ENCODE measurements at regions not wholly inside any gene's neighbourhood (a gene's known extent, or its start where the extent isn't known, plus 50 kb on each side); places are given as distances from the start of the nearest gene placed in this dataset.
"Not testable (repeated sequence)": the region's sequence is repeated elsewhere in the genome, so short reads cannot be mapped to it uniquely, and the experiment has no call there.

DNA sequence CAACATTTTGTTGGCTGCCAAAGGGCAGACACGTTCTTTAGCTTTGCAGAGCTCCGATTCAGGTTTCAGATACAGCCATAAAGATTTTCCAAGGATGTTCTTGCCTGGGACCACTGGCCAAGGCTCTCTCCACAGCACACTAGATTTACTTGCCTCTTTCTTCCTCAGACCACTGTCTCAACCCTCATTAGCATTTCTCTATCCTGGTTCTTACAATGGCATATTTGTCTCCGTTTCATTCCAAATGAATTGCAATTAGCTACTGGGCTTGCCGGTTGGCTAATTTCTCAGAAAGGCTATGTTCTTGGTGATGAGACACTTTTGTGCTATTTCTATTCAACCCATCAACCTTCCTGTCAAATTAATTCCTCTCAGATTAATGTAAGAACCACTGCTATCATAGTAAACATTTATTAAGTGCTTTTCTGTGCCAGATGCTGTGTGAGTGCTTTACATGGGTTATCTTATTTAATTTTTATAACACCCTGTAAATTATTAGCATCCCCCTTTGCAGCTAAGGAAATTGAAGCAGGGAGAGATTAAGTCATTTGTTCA, 118.4 kb upstream of the NR3C1 start:
- no peak for DNase-seq

- no peak for DNase-seq
These were observed 117.7 kb upstream of the NR3C1 start for GRCh38 chr5:143521141-143521540.

DNA sequence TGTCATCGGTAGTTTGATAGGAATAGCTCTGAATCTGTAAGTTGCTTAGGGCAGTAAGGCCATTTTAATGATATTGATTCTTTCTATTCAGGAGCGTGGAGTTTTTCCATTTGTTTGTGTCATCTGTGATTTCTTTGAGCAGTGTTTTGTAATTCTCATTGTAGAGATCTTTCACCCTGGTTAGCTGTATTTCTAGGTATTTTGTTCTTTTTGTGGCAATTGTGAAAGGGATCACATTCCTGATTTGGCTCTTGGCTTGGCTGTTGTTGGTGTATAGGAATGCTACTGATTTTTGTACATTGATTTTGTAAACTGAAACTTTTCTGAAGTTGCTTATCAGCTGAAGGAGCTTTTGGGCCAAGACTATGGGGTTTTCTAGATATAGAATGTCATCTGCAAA, 115.7 kb upstream of the NR3C1 start:
- DNase-seq = not testable (repeated sequence)

DNA sequence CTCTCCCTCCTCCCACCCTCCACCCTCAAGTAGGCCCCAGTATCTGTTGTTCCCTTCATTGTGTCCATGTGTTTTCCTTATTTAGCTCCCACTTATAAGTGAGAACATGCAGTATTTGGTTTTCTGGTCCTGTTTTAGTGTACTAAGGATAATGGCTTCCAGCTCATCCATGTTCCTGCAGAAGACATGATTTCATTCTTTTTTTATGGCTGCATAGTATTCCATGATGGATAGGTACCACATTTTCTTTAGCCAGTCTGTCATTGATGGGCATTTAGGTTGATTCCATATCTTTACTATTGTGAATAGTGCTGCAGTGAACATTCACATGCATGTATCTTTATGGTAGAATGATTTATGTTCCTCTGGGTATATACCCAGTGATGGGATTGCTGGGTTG, 114.3 kb upstream of the NR3C1 start:
- DNase-seq = not testable (repeated sequence)

DNA sequence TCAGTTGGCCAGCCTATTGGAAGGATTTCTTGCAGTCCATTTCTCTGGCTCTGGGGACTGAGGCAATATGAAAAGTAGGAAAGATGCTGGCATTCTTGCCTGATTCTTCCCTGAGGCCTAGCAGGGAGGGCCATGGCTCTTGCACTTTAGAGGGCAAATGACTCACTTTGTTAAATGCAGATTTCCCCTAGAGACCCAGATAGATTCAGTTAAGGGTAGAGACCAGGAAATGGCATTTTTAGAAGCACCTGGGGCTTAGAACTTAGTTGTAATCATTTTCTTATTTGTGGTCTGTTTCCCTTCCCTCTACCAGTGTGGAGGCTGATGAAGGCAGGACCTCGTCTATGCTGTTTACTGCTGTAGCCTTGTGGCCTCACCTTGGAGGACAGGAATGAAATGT, 112.8 kb upstream of the NR3C1 start:
- DNase-seq = no peak

GRCh38 chr5:143515829-143516228, 112.3 kb upstream of the NR3C1 start:
- no peak for DNase-seq

DNA sequence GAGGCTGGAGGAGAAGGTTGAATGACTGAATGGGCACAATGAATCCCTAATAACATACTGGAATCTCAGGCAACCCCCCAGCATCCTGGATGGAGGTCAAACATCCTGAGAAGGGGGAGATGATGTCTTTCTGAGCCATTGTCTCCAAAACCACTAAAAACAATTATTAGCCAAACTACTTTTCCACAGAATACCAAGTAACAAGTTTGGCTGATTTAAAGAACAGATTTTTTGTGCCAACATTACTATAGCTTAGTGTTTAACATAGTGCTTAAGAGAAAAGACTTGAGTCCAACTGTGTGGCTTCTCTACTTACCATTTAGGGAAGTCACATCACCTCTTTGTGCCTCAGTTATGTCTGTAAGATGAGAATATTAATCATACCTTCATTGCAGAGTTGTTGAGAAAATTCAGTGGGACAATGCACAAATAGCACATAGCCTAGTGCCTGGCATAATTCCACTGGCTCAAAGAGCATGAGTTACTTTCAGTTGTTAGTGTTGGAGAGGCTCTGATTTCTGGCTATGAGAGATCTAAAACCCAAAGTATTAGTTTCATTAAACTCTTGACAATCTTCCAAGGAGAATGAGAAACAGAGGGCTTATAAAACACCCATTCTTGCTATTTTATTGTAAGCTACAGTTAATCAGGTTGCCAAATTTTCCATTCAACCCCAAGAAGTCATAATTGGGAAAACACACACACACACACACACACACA, 111.3 kb upstream of the NR3C1 start:
- DNase-seq = no peak

DNA sequence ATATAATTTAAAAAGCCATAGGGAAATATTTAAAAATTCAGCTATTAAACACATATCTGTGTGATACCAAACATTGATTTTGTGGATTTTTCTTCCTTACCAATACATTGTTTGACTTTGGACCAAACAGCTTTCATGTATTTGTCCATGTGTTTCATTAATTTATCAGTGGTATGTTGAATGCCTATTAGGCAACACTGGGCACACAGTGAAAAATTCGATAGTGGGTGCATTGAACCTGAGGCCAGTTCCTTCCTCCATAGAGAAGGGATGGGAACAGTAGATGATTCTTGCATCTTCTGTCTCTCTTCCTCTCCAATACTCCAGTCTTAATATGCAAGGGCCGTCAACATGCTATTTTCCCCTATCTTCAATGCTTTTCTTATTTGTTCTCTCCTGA, 110.2 kb upstream of the NR3C1 start:
- no peak for DNase-seq

- DNase-seq = no peak
These were observed 108.2 kb upstream of the NR3C1 start for GRCh38 chr5:143511736-143512135.

DNA sequence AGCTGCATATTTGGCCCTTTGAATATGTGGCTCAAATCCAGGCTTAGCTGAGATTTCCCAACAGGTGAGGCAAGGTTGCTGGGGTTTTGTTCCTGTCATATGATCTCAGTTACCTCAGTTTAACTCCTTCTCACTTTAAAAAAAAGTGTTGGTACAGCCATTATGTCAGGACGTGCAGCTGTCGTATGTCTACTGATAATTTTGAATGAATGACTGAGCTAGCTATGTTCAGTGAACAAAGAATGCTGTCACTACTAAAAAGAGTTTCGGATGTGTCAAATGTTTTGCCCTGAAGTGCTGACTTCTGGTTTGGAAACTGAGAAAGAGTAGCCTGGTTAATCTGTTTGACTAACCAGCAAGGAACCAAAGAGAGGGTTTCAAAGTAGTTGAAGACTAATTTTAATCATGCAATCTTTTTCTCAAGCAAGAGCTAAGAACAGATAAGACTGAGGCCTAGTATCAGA, 106.3 kb upstream of the NR3C1 start:
- DNase-seq = no peak

DNA sequence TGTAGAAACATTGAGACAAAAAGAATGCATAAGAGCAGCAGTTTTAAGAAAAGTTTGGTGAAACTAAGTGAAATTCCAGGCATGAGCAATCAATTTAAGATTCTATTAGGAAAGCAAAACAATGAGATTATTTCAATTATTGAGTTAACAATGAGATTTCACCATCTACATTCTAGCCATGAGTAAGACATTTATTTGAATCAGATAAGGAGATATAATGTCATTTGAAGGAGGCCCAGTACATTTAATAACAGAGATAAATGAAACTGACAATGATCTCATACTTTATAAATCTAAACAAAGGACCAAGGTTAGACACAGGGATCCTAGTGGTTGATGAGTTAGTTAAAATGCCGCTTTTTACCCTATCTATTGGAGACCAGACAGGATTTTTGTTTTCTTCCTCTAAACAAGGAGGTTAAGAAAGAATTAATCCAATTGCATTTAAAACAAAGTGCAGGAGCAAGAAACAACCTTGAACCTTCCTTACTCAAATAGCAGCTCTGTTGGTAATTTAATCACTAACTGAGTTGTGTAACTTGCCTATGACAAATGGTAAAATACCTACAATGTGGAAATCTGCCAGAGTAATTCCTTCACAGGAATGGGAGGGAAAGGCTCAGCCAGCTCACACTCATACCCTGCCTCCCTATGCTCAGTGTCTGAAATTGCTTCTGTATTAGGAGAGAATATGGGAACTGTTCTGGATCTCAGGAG, 103.5 kb upstream of the NR3C1 start:
- DNase-seq = no peak

DNA sequence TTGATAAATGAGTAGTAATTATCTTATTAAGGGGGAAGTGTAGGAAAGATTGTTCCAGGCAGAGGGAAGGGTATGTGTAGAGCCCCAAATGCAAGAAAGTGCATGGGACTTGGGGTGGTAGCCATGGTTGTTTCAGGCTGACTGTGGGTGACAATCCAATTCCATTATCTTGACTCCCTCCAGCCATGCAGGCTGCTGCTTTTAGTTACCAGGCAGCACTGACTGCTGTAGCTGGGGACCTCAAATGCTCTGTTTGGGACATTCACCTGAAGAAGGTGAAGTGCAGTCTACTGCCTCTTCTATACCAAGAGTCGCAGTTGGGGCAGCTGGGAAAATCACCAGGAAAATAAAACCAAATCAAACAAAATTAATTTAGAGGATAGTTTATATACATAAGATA, 102.4 kb upstream of the NR3C1 start:
- no peak for DNase-seq

DNA sequence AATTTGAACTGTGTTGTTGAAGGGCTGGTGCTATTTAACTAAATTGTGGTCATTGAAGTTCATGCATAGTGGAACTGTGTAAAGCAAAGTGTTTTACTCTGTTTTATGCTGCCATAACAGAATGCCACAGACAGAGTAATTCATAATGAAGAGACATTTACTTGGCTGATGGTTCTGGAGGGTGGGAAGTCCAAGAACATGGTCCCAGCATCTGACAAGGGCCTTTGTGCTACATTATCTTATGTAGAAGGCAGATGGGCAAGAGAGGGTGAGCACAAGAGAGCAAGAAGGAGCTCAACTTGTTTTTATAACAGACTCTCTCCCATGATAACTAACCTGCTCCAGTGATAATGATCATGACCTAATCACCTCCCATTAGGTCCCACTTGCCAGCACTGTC, 101.9 kb upstream of the NR3C1 start:
- no peak for DNase-seq

DNA sequence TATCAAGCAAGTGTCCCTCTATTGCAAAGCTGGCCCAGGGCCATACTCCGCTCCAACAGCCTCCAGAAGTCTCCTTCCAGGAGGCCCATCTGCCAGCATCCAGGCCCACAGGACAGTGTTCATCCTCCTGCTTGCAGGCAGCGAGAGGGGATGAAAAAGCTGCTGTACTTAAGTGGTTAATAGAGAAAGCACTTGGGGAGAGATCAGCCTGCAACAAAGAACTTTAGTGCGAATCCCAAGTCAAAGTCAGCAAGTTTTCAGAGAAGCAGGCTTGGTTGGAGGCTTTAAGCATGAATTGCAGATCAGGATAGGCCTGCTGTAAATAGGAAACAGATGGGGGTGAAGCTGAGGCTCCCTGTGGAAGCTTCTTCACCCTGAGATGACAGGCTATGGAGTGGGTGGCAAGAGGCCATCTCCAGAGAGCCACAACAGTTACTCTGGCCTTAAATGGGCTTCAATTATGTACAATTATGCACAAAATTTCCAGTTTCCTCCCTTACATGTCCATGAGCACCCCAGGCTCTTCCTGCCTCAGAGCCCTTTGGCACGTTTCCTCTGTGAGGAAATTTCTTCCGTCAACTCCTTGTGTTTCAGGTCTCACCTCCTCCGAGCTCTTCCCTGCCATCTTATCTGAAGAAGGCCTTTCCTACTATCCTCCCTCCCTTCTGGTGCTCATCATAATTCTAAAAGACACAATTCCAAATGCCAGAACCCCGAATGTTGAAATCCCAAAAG, 98.0 kb upstream of the NR3C1 start:
- peak; percentile 58 for DNase-seq

DNA sequence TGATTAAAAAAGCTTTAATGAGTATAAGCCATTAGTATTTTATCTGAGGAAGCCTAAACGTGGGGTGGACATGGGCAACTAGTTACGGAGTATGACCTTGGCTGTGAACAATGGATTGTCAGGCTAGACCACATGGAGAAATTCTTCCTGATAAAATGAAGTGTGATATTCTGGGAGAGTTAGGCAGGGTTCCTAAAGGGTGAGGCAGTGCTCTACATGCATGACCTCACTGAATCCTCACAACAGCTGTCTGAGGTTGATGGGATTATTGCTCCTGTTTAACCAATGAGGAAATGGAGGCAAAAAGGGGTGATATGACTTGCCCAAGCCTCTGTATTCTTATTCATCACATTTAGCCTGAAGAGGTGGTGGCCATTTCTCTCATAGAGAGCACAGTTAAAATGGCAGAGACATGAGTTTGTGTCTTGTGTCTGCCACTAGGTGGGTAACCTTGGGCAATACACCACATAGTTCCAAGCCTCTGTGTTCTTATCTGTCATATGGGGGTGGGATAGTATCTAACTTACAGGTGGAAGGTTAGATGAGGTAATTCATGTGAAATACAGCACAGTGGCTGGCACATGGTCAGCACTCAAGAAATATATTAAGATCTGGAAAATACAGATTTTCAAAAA, 96.1 kb upstream of the NR3C1 start:
- no peak for DNase-seq

DNA sequence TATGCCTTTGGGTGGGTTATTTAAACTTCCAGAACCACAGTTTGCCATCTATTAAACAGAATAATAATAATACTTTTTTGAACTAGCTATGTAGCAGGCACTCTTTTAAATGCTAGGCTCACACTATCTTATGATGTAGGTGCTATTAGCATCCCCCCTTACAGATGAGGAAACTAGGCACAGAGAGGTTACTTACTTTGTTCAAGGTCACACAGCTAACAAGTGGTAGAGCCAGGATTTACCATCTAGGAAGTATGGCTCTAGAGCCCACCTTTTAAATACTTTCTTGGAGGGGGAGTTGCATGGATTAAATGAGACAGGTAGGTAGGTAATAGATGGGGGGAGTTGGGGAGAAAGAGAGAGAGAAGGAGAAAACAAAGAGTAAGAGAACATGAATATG, 95.3 kb upstream of the NR3C1 start:
- DNase-seq = no peak

- DNase-seq = no peak
These were observed 94.3 kb upstream of the NR3C1 start for GRCh38 chr5:143497749-143498148.

GRCh38 chr5:143496943-143497342, 93.5 kb upstream of the NR3C1 start:
- DNase-seq = no peak

- peak; percentile 76 for DNase-seq
These were observed 92.4 kb upstream of the NR3C1 start for GRCh38 chr5:143495821-143496275.

DNA sequence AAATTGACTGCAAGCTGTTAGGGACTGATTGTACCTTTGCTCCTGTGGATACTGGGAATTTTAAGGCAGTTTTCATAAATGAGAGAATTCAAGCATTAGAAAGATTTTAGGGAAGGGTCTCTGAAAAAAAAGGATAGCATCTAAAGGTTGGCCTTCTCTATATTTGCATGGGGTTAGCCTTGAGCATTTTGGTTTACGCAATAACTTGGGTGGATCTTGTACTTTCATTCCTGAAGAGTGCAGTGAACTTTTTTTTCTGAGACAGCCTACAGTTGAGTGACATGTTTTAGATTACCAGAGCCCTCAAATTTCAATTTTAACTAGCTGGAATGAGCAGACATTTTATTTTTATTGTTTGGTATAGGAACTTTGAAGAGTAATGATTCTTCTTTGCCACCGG, 91.6 kb upstream of the NR3C1 start:
- no peak for DNase-seq

GRCh38 chr5:143494595-143494994, 91.1 kb upstream of the NR3C1 start:
- DNase-seq = no peak

GRCh38 chr5:143494162-143494561, 90.7 kb upstream of the NR3C1 start:
- DNase-seq = no peak

GRCh38 chr5:143492783-143493182, 89.3 kb upstream of the NR3C1 start:
- DNase-seq = no peak

Measured in hindlimb muscle (tissue), 1 donor.